Fibroblast of the aortic adventitia (primary cell): ENCODE measurements at regions not wholly inside any gene's neighbourhood (a gene's known extent, or its start where the extent isn't known, plus 50 kb on each side); places are given as distances from the start of the nearest gene placed in this dataset.

Experiments
- DNase-seq: peaks from one replicate; pipeline ENCODE4 v3.0.0-alpha.2; 2010; ENCODE audit warnings: low read depth
- H3K4me3 ChIP-seq: 2 replicates; pipeline ENCODE4 v1.5.1; 2011; ENCODE audit warnings: low read depth, mild to moderate bottlenecking, control low read depth, low read length, moderate library complexity
- CTCF ChIP-seq: IDR thresholded peaks from 2 replicates; pipeline ENCODE4 v1.5.1; 2011; ENCODE audit warnings: mild to moderate bottlenecking, low read length, control low read depth, inconsistent platforms; ENCODE audit not compliant: insufficient read depth

GRCh38 chr20:60085551-60086132 lies 127.4 kb downstream of the CDH26 start:
- no peak for TF ChIP-seq CTCF
- no peak for DNase-seq
- no peak overlapping the region for H3K4me3 ChIP-seq

- no peak for DNase-seq
- no peak overlapping the region for H3K4me3 ChIP-seq
- TF ChIP-seq CTCF, result no peak
Measured at GRCh38 chr20:60086821-60087562, 128.8 kb downstream of the CDH26 start.

DNA sequence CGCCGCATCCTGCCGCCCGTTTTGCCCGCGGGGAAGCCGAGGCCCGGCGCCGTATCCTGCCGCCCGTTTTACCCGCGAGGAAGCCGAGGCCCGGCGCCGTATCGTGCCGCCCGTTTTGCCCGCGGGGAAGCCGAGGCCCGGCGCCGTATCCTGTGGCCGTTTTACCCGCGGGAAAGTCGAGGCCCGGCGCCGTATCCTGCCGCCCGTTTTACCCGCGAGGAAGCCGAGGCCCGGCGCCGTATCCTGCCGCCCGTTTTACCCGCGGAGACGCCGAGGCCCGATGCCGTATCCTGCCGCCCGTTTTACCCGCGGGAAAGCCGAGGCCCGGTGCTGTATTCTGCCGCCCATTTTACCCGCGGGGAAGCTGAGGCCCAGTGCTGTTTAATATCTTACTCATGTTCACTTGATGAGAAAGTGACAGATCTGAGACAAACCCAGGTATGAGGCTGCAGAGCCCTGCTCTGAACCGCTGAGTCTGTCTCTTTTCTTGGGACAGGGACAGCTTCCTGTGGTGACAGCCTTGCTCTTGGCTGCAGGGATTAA lies 129.4 kb downstream of the CDH26 start:
- no peak overlapping the region for H3K4me3 ChIP-seq
- DNase-seq, result peak; percentile 10
- TF ChIP-seq CTCF, result no peak

DNA sequence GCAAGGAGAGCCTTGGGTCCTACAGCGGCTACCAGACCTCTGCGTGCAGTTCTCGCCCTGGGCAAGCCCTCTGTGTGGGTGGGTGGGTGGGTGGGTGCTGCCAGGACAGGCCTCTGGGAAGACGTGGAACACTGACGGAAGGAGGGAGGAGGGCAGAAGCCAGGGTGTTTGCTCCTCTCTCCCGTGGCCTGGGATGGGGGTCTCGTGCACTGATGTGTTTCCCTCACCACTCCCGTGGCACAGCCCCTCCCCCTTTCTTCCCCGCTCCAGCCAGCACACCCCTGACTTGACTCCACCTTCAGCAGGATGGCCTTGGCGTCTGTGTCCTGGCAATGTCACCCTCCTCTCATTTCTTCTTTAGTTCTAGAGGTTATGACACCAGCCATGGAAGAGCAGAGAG lies 130.0 kb downstream of the CDH26 start:
- no peak for DNase-seq
- H3K4me3 ChIP-seq, result no peak overlapping the region
- no peak for TF ChIP-seq CTCF

GRCh38 chr20:60090631-60091030 lies 132.4 kb downstream of the CDH26 start:
- no peak for DNase-seq
- TF ChIP-seq CTCF, result no peak
- H3K4me3 ChIP-seq, result no peak overlapping the region

DNA sequence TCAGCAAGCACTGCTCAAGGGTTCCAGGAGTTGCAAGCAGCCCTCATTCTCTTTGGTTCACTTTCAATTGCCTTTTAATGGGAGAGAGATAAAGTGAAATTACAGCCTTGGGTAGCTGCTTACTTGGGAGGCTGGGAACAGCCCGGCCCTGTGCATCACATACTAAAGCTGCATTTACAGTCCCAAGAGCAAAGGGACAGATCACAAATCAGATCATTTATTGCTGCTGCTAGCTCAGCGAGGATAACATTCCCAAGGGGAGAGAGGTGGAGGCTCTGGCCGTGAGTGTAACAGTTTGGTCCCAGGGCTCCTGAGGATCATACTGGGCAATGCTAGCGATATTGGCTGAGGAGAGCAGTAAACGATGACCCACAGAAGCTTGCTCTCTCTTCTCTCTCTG lies 133.1 kb downstream of the CDH26 start:
- TF ChIP-seq CTCF, result no peak
- no peak for DNase-seq
- H3K4me3 ChIP-seq, result no peak overlapping the region
